ENCODE measurements at regions not wholly inside any gene's neighbourhood (a gene's known extent, or its start where the extent isn't known, plus 50 kb on each side); places are given as distances from the start of the nearest gene placed in this dataset.

DNA sequence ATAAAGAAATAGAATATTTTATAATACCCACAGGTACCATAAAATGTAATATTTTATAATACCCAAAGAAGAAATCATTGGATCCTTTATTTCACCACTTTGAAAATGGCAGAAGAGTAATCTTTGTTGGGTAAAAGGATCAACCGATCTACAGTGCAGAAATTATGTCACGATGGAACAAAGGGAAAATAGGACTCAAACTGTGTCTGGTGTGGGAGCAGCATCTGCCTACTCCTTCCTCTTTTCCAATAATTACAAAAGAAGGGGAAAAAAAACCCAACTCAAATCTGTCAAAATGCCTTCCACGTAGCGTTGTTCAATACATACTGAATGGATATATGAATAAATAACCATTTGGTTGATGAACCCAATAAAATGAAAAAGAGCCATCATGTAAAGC is 492.6 kb upstream of the TBL1XR1 start:
- Histone ChIP-seq H3K4me1 (no peaks in the 10 kb centered on the region), H3K27me3 (no peaks in the 10 kb centered on the region), H3K9me3 (no peaks in the 10 kb centered on the region), H3K4me3 (no peak overlapping the region), H3K36me3 (no peaks in the 10 kb centered on the region), H3K27ac (no peak overlapping the region)
- no peak for TF ChIP-seq POLR2A (IDR thresholded peaks at IDR 0.05)
- TF ChIP-seq, protein P1, sequence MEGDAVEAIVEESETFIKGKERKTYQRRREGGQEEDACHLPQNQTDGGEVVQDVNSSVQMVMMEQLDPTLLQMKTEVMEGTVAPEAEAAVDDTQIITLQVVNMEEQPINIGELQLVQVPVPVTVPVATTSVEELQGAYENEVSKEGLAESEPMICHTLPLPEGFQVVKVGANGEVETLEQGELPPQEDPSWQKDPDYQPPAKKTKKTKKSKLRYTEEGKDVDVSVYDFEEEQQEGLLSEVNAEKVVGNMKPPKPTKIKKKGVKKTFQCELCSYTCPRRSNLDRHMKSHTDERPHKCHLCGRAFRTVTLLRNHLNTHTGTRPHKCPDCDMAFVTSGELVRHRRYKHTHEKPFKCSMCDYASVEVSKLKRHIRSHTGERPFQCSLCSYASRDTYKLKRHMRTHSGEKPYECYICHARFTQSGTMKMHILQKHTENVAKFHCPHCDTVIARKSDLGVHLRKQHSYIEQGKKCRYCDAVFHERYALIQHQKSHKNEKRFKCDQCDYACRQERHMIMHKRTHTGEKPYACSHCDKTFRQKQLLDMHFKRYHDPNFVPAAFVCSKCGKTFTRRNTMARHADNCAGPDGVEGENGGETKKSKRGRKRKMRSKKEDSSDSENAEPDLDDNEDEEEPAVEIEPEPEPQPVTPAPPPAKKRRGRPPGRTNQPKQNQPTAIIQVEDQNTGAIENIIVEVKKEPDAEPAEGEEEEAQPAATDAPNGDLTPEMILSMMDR (IDR thresholded peaks at IDR 0.05), result no peak
- no peak for TF ChIP-seq EP300 (IDR thresholded peaks at IDR 0.05)
- TF ChIP-seq POLR2AphosphoS5 (IDR thresholded peaks at IDR 0.05), result no peak
- DNase-seq, result no peak
- intact Hi-C loops (cut with DNase I), result no loop called here
- WGBS, 2 donors, result 94 to 97% methylated on average over 4 of the region's 4 CpGs

- DNase-seq, result no peak
- Histone ChIP-seq H3K27ac (no peak overlapping the region), H3K36me3 (no peaks in the 10 kb centered on the region), H3K4me3 (no peak overlapping the region), H3K4me1 (no peaks in the 10 kb centered on the region), H3K9me3 (no peaks in the 10 kb centered on the region), H3K27me3 (no peaks in the 10 kb centered on the region)
- TF ChIP-seq EP300 (IDR thresholded peaks at IDR 0.05) (no peak), POLR2A (IDR thresholded peaks at IDR 0.05) (no peak), POLR2AphosphoS5 (IDR thresholded peaks at IDR 0.05) (no peak)
- TF ChIP-seq, protein P1 (IDR thresholded peaks at IDR 0.05), result no peak
- intact Hi-C loops (cut with DNase I), result no loop called here
- WGBS, 2 donors, result 92% methylated on average over 3 of the region's 3 CpGs
Measured at GRCh38 chr3:177690306-177690705, 493.0 kb upstream of the TBL1XR1 start.

DNA sequence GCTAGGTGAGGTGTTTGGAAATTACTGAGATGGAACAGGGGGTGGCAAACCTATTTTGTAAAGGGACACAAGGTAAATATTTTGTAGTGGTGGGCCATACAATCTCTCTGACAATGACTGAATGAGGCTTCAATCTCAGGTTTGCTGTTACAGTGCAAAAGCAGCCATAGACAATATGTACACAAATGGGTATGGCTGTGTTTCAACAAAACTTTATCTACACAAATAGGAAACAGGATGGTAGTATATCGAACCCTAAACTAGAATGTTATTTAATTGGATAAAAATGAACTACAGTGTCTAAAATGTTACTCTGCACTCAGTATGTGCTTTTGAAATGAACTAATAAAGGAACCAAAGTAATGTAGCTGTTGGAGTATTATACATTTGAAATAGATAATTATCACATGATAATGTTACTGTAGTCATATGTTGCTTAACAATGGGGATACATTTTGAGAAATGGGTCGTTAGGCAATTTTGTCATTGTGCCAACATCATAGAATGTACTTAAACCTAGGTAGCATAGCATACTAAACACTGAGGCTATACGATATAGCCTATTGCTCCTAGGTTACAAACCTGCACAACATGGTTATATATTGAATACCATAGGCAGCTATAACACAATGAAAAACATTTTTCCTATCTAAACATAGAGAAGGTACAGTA is 495.2 kb upstream of the TBL1XR1 start:
- TF ChIP-seq EP300 (IDR thresholded peaks at IDR 0.05), result no peak
- TF ChIP-seq POLR2A (IDR thresholded peaks at IDR 0.05), result no peak
- Histone ChIP-seq H3K9me3 (no peaks in the 10 kb centered on the region), H3K27me3 (no peaks in the 10 kb centered on the region), H3K4me3 (no peak overlapping the region), H3K36me3 (no peaks in the 10 kb centered on the region), H3K4me1 (no peaks in the 10 kb centered on the region), H3K27ac (no peak overlapping the region)
- DNase-seq, result no peak
- intact Hi-C loops (cut with DNase I), result no loop called here
- 65 to 79% methylated on average over 3 of the region's 3 CpGs for WGBS, 2 donors

DNA sequence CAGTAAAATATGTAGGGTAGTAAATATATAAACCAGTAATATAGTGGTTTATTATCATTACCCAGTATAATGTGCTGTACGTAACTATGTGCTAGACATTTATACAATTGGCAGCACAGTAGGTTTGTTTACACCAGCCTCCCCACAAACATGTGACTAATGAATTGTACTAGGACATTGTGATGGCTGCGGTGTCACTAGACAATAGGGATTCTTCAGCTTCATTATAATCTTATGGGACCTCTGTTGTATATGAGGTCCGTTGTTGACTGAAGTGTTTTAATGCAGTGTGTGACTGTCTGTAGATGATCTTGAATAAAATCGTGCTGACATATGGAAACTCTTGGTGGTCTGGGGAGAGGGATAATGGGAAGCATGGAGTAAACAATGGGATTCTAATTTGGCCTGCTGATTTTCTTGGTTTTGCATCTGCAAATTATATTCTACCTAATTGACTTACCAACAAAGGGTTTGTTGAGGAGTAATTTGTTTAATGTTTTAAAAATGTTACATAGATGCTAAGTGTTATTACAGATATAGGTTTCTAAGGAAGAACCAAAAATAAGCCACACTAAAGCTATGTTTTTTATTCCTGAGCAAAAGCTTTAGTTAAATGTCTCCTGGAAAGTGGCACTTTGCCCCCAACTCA is 496.5 kb upstream of the TBL1XR1 start:
- TF ChIP-seq POLR2AphosphoS5 (IDR thresholded peaks at IDR 0.05), result no peak
- TF ChIP-seq EP300 (IDR thresholded peaks at IDR 0.05), result no peak
- TF ChIP-seq, protein P1 (IDR thresholded peaks at IDR 0.05), result no peak
- TF ChIP-seq POLR2A (IDR thresholded peaks at IDR 0.05), result no peak
- Histone ChIP-seq H3K27me3 (no peaks in the 10 kb centered on the region), H3K4me1 (no peaks in the 10 kb centered on the region), H3K36me3 (no peaks in the 10 kb centered on the region), H3K27ac (no peak overlapping the region), H3K9me3 (no peaks in the 10 kb centered on the region), H3K4me3 (no peak overlapping the region)
- WGBS, 2 donors, result 60 to 69% methylated on average over 4 of the region's 4 CpGs
- DNase-seq, result no peak
- intact Hi-C loops (cut with DNase I), result no loop called here

DNA sequence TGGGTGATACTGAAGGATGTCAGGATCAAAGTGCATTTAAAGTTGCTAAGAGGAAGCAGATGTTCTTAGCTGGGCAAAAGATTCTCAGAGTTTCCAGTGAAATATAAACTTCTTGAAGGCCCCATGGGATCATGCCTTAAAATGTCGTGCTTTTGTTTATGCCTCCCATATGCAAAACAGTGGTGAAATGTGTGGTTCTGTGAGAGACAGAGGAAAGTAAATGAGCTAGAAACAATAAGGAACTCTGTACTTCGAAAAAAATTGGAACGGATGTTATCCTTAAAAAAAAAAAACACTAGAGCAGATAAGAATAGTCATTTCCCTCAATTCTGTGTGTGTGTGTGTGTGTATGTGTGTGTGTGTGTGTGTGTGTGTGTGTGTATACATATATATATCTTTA is 497.0 kb upstream of the TBL1XR1 start:
- Histone ChIP-seq H3K27me3 (no peaks in the 10 kb centered on the region), H3K36me3 (no peaks in the 10 kb centered on the region), H3K4me1 (no peaks in the 10 kb centered on the region), H3K27ac (no peak overlapping the region), H3K9me3 (no peaks in the 10 kb centered on the region), H3K4me3 (no peak overlapping the region)
- no peak for DNase-seq
- intact Hi-C loops (cut with DNase I), result no loop called here
- WGBS, 2 donors, result 8% methylated on average over 3 of the region's 3 CpGs
- TF ChIP-seq POLR2AphosphoS5 (IDR thresholded peaks at IDR 0.05) (no peak), EP300 (IDR thresholded peaks at IDR 0.05) (no peak), POLR2A (IDR thresholded peaks at IDR 0.05) (no peak)
- TF ChIP-seq, protein P1 (IDR thresholded peaks at IDR 0.05), result no peak
